Trophoblast cell (in vitro differentiated cells and primary cell): ENCODE measurements at regions not wholly inside any gene's neighbourhood (a gene's known extent, or its start where the extent isn't known, plus 50 kb on each side); places are given as distances from the start of the nearest gene placed in this dataset.

Experiments
- DNase-seq, 2 donors: peaks; one replicate each; pipeline ENCODE4 v3.0.0-alpha.2; 2016
- H2AFZ ChIP-seq: 2 replicates; pipeline ENCODE4 v1.6.1; 2013; ENCODE audit warnings: low read length, moderate library complexity, mild to moderate bottlenecking; ENCODE audit not compliant: insufficient read depth, poor library complexity
- H2AK5ac ChIP-seq: 2 replicates; pipeline ENCODE4 v1.6.1; 2013; ENCODE audit warnings: mild to moderate bottlenecking, low read length
- H2BK120ac ChIP-seq: 2 replicates; pipeline ENCODE4 v1.6.1; 2013; ENCODE audit warnings: low read length, mild to moderate bottlenecking, moderate library complexity; ENCODE audit not compliant: insufficient read depth, poor library complexity
- H2BK12ac ChIP-seq: 2 replicates; pipeline ENCODE4 v1.6.1; 2013; ENCODE audit warnings: mild to moderate bottlenecking, low read length, moderate library complexity
- H2BK5ac ChIP-seq: 2 replicates; pipeline ENCODE4 v1.6.1; 2013; ENCODE audit warnings: low read length, low read depth, moderate library complexity, mild to moderate bottlenecking; ENCODE audit not compliant: poor library complexity
- H3K14ac ChIP-seq: 2 replicates; pipeline ENCODE4 v1.6.1; 2013; ENCODE audit warnings: mild to moderate bottlenecking, low read length
- H3K18ac ChIP-seq: 2 replicates; pipeline ENCODE4 v1.6.1; 2013; ENCODE audit warnings: mild to moderate bottlenecking, low read length
- H3K23ac ChIP-seq: 2 replicates; pipeline ENCODE4 v1.6.1; 2013; ENCODE audit warnings: low read length
- H3K27ac ChIP-seq: 2 replicates; pipeline ENCODE4 v1.5.1; 2013; ENCODE audit warnings: low read depth, mild to moderate bottlenecking, inconsistent platforms, low read length, moderate library complexity
- H3K27me3 ChIP-seq: 2 replicates; pipeline ENCODE4 v1.6.1; 2013; ENCODE audit warnings: inconsistent platforms, mild to moderate bottlenecking, low read length, moderate library complexity; ENCODE audit not compliant: insufficient read depth
- H3K36me3 ChIP-seq, 2 experiments: 1 replicate in 1 of 2; 2 replicates in 1 of 2; pipeline ENCODE4 v1.6.1; 2013; ENCODE audit warnings: low read length in 2 of 2, mild to moderate bottlenecking in 2 of 2, moderate library complexity in 1 of 2; ENCODE audit not compliant: insufficient read depth in 2 of 2, control insufficient read depth in 1 of 2
- H3K4ac ChIP-seq: 2 replicates; pipeline ENCODE4 v1.6.1; 2013; ENCODE audit warnings: low read depth, mild to moderate bottlenecking, low read length, moderate library complexity
- H3K4me1 ChIP-seq, 2 experiments: 1 replicate in 1 of 2; 2 replicates in 1 of 2; pipeline ENCODE4 v1.6.1; 2013; ENCODE audit warnings: low read length in 2 of 2, mild to moderate bottlenecking in 2 of 2, moderate library complexity in 1 of 2; ENCODE audit not compliant: insufficient read depth in 2 of 2, control insufficient read depth in 1 of 2
- H3K4me2 ChIP-seq: 2 replicates; pipeline ENCODE4 v1.6.1; 2013; ENCODE audit warnings: inconsistent platforms, mild to moderate bottlenecking, low read length, moderate library complexity
- H3K4me3 ChIP-seq: 2 replicates; pipeline ENCODE4 v1.5.1; 2013; ENCODE audit warnings: mild to moderate bottlenecking, low read depth, low read length, inconsistent platforms
- H3K79me1 ChIP-seq: one replicate; pipeline ENCODE4 v1.6.1; 2013; ENCODE audit warnings: low read length
- H3K79me2 ChIP-seq: 2 replicates; pipeline ENCODE4 v1.6.1; 2013; ENCODE audit warnings: low read length, mild to moderate bottlenecking; ENCODE audit not compliant: control insufficient read depth, insufficient read depth, poor library complexity
- H3K9ac ChIP-seq: 2 replicates; pipeline ENCODE4 v1.6.1; 2013; ENCODE audit warnings: mild to moderate bottlenecking, low read length
- H3K9me3 ChIP-seq: 2 replicates; pipeline ENCODE4 v1.6.1; 2013; ENCODE audit warnings: low read depth, mild to moderate bottlenecking, control low read depth, inconsistent platforms, low read length; ENCODE audit not compliant: insufficient read depth
- H4K12ac ChIP-seq: 2 replicates; pipeline ENCODE4 v1.6.1; 2013; ENCODE audit warnings: low read depth, mild to moderate bottlenecking, low read length, moderate library complexity
- H4K8ac ChIP-seq: 2 replicates; pipeline ENCODE4 v1.6.1; 2013; ENCODE audit warnings: low read depth, mild to moderate bottlenecking, low read length, moderate library complexity
- H4K91ac ChIP-seq: one replicate; pipeline ENCODE4 v1.6.1; 2013; ENCODE audit warnings: low read depth, mild to moderate bottlenecking, low read length, moderate library complexity
- WGBS: extraction: QIAGEN DNeasy Blood & Tissue Kit; methylation state at CpG from one replicate; pipeline ENCODE4 v1.1.7; 2013; ENCODE audit warnings: missing lambda C conversion rate; ENCODE audit not compliant: insufficient read length, insufficient coverage; ENCODE audit errors: extremely low coverage; 5-methylcytosine and 5-hydroxymethylcytosine counted together

- Histone ChIP-seq H3K27me3 (no peaks in the 10 kb centered on the region), H2BK120ac (no peak overlapping the region), H3K4me3 (no peak overlapping the region), H3K4me2 (no peak overlapping the region), H3K9ac (no peak overlapping the region), H3K36me3 (no peaks in the 10 kb centered on the region), H4K12ac (no peak overlapping the region), H3K4ac (no peak overlapping the region), H2BK12ac (no peak overlapping the region), H2AFZ (no peak overlapping the region), H3K14ac (no peak overlapping the region), H3K79me2 (no peaks in the 10 kb centered on the region), H2BK5ac (no peak overlapping the region), H4K91ac (no peak overlapping the region), H3K27ac (no peak overlapping the region), H3K9me3 (no peaks in the 10 kb centered on the region), H3K79me1 (no peaks in the 10 kb centered on the region), H2AK5ac (no peak overlapping the region), H3K23ac (no peak overlapping the region), H3K4me1 (no peaks in the 10 kb centered on the region), H3K18ac (no peak overlapping the region), H4K8ac (no peak overlapping the region)
- WGBS, result no CpG with 5 or more reads among the region's 2 CpGs
- DNase-seq, result no peak
Observed at GRCh38 chr3:152731511-152731910, 103.4 kb upstream of the P2RY1 start.

- Histone ChIP-seq H2AFZ (no peak overlapping the region), H3K4me2 (no peak overlapping the region), H3K18ac (no peak overlapping the region), H3K79me2 (no peaks in the 10 kb centered on the region), H3K79me1 (no peaks in the 10 kb centered on the region), H2AK5ac (no peak overlapping the region), H2BK12ac (no peak overlapping the region), H4K91ac (no peak overlapping the region), H3K14ac (no peak overlapping the region), H3K27ac (no peak overlapping the region), H2BK120ac (no peak overlapping the region), H3K9me3 (no peaks in the 10 kb centered on the region), H3K4ac (no peak overlapping the region), H3K36me3 (no peaks in the 10 kb centered on the region), H3K4me1 (no peaks in the 10 kb centered on the region), H3K27me3 (no peaks in the 10 kb centered on the region), H4K8ac (no peak overlapping the region), H3K4me3 (no peak overlapping the region), H2BK5ac (no peak overlapping the region), H3K9ac (no peak overlapping the region), H4K12ac (no peak overlapping the region), H3K23ac (no peak overlapping the region)
- WGBS, result no CpG with 5 or more reads among the region's 2 CpGs
- no peak for DNase-seq
Observed at GRCh38 chr3:152733584-152734119, 101.3 kb upstream of the P2RY1 start.

- Histone ChIP-seq H2BK120ac (no peak overlapping the region), H3K79me1 (no peaks in the 10 kb centered on the region), H2BK12ac (no peak overlapping the region), H3K18ac (no peak overlapping the region), H3K9me3 (no peaks in the 10 kb centered on the region), H4K8ac (no peak overlapping the region), H3K27me3 (no peaks in the 10 kb centered on the region), H3K4me1 (no peaks in the 10 kb centered on the region), H2AFZ (no peak overlapping the region), H3K14ac (no peak overlapping the region), H3K9ac (no peak overlapping the region), H4K12ac (no peak overlapping the region), H3K4me3 (no peak overlapping the region), H3K23ac (no peak overlapping the region), H3K36me3 (no peaks in the 10 kb centered on the region), H4K91ac (no peak overlapping the region), H3K4me2 (no peak overlapping the region), H3K4ac (no peak overlapping the region), H2BK5ac (no peak overlapping the region), H3K79me2 (no peaks in the 10 kb centered on the region), H2AK5ac (no peak overlapping the region), H3K27ac (no peak overlapping the region)
- WGBS, result no CpG with 5 or more reads among the region's 6 CpGs
- DNase-seq, result peak in 1 of 2 donors; percentile 24
Observed at GRCh38 chr3:152737021-152737908, 97.7 kb upstream of the P2RY1 start.

- Histone ChIP-seq H2BK120ac (no peak overlapping the region), H3K27me3 (no peaks in the 10 kb centered on the region), H4K12ac (no peak overlapping the region), H2AFZ (no peak overlapping the region), H3K9me3 (no peaks in the 10 kb centered on the region), H4K8ac (no peak overlapping the region), H3K79me1 (no peaks in the 10 kb centered on the region), H3K36me3 (no peaks in the 10 kb centered on the region), H3K18ac (no peak overlapping the region), H3K4me2 (no peak overlapping the region), H3K14ac (no peak overlapping the region), H2BK5ac (no peak overlapping the region), H2AK5ac (no peak overlapping the region), H3K4me1 (no peaks in the 10 kb centered on the region), H3K4ac (no peak overlapping the region), H3K79me2 (no peaks in the 10 kb centered on the region), H4K91ac (no peak overlapping the region), H2BK12ac (no peak overlapping the region), H3K9ac (no peak overlapping the region), H3K27ac (no peak overlapping the region), H3K4me3 (no peak overlapping the region), H3K23ac (no peak overlapping the region)
- no CpG with 5 or more reads among the region's 2 CpGs for WGBS
- DNase-seq, result no peak
Observed at GRCh38 chr3:152738656-152739055, 96.3 kb upstream of the P2RY1 start.
